SH-SY5Y (cell line): ENCODE measurements at regions not wholly inside any gene's neighbourhood (a gene's known extent, or its start where the extent isn't known, plus 50 kb on each side); places are given as distances from the start of the nearest gene placed in this dataset.

ENCODE experiments used
- GATA2 ChIP-seq: IDR thresholded peaks from 2 replicates; pipeline ENCODE4 v1.6.1; 2011; ENCODE audit warnings: mild to moderate bottlenecking, low read depth, low read length
- GATA3 ChIP-seq: IDR thresholded peaks from 2 replicates; pipeline ENCODE4 v1.6.1; 2011; ENCODE audit warnings: low read depth, mild to moderate bottlenecking, low read length, moderate library complexity

GRCh38 chr2:204226305-204226880 is 289.8 kb downstream of the ICOS start:
- TF ChIP-seq GATA3 (no peak), GATA2 (no peak)

DNA sequence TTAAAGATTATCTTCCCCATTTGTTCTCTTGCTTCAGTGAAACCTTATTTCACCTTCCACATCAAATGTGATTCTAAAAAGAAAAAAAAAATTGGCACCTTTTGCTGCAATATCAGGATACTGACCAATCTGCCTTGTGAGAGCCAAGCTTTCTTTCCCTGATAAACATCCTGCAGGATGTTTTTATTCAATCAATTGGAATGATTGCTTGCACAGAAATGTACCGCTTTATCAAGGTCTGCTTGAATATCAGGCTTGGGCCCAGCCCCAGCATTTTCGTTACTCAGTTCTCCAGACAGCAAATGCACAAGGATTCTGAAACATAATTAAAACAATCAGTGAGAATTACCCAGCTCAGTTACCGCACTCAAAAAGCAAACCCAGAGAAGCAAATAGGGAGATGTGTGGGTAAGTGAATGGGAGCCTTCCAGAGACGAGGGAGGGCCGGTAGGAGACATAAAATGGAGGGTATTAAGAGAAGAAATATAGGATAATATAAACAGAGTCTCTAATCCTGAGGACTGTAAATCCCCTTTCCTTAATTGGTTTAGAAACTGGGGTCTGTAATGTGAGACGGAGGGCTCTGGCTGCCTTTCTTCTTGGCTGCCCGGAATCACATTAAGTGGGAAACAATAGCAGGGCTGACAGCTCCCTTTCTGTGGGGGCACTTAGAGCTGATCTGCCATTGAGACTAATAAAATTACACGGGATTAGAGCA is 291.8 kb downstream of the ICOS start:
- TF ChIP-seq GATA2 (no peak), GATA3 (no peak)

DNA sequence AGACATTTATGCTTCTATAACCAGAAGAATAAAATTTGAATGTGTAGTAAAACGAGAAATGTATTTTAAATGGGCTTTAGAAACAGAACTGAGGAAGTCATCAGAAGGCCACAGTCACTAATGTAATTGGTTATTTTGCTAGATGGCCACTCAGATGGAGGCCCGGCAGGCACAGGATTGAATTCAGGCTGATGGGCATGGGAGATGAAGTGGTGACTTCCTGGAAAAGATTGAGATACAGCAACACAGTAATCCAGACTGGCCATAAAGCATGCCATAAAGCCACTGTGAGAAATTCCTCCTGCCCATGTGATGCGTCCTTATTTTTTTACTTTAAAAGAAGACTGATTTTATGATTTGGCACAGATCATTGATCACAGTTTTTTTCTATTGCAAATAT is 297.7 kb downstream of the ICOS start:
- TF ChIP-seq GATA3: no peak
- peak; percentile 53 for TF ChIP-seq GATA2

DNA sequence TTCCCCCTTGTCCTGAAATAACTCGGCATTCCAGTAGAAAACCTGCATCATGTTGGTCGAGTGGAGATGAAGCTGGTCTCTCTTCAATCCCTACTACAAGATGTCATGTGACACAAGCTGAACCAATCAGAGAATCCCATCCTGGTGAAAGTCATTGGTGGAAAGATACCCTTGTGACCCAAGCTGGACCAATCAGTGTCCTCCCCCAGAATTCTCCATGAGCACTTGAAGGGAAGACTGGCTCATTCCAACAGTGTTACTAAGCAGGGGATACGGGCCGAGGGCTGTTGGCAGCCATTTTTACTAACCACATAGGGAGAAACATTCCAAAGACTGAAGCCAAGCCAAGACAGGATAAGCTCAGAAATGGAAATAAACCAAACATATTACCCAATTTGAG is 298.3 kb downstream of the ICOS start:
- no peak for TF ChIP-seq GATA3
- no peak for TF ChIP-seq GATA2

GRCh38 chr2:204237416-204237815 is 300.9 kb downstream of the ICOS start:
- no peak for TF ChIP-seq GATA3
- no peak for TF ChIP-seq GATA2

DNA sequence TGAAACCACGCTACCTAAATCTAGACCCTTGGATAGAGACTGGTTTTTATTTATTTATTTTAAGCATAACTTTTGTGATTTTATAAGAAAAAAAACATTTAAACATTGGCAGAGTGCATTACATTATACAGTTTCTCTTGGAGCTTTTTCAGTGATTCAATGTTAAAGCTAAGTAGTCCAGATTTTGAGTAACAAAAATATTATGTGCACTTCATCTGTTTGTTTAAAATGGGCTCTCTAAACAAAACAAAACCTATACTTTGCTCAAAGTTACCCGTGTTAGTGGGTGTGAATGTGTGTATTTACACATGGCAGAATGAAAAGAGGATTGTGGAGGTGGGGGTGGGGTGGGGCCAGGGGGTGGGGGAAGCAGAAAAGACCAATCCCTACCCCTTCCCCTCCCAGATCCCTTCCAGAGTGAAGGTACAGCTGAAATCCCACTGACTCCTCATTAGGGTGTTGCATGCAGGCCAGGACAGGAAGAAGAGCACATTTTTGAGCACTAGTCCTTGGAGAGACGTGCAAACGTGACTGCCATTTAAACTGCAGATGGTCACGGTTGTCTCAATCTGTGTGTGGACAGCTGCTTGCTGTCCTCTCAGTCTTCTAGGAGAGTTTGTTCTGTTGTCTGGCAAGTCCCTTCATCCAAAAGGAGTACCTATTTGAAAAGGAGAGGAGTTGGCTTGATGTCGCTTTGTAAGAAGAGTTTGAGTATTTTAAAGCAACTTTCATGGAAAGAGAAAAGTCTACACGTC is 303.0 kb downstream of the ICOS start:
- TF ChIP-seq GATA2 (no peak), GATA3 (no peak)

- TF ChIP-seq GATA2 (no peak), GATA3 (no peak)
Measured at GRCh38 chr2:204240961-204241360, 304.3 kb upstream of the PARD3B start.

DNA sequence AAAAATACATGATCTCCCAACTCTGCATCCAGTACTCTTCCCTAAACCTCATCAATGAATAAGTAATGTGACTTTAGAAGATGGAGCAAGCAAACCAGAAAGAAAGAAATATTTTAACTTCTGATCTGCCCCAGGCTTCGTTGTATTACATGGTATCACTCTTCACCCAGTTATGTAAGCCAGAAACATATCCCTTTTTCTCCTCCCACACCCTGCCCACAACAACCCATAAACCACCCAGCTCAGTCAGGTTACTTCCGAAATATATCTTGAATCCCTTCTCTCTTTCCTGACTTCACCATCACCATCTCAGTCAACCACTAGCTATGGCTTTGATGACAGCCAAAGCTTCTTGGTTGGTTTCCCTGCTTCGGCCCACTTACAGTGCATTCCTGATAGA is 295.8 kb upstream of the PARD3B start:
- TF ChIP-seq GATA2: no peak
- no peak for TF ChIP-seq GATA3

DNA sequence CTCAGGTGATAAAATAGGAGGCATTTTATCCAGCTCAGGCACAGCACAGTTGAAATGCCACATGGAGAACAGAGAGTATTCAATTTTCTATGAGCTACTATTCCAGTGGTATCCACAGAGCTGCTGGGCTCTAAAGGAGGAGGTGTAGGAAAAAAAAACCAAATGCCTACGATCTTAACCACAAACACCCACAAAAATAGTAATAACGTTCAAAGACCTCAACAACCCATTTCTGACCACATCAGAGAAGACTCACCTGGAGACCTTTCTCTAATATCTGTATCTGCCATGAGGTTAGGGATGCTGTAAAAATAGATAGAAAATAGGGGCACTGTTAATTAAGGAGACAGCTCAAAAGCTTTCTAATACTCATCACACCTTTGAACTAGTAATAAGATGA is 294.6 kb upstream of the PARD3B start:
- TF ChIP-seq GATA3 (no peak), GATA2 (no peak)

DNA sequence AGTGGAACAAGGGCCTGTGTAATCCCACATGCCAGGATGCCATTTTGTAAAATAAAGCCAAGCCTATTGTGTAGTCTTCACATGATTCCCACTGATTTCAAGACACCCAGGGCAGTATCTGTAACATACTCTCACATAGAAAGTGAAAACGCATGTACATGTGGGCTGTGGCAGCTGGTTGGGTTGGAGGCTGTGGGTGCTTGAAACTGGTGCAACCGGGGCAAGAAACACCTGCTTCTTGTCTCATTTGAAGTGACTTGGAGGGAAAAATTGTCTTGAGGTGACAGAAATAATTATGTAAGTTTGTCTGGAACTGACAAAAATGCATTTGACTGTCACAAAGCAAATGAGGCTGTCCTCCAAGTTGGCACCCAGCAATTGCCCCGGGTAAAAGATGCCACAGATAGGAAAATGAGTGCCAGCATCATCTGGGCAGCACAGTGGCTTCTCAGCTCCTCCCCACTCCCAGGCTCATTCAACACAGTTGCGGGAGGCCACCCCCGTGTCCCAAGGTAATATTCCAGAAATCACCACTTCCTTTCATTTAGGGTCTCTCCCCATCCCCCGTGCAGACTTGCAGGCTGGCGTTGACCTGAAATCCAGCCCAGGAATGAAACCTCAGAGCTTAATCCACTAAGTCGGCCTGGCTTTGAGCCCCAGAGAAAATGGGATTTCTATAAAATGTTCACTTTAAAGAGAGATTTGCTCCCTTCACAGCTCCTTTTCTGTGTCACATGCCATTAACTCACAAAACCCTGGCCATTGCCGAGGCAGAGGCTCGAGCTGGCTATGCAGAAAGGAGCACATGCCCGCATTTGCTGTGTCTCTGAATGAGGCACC is 293.9 kb upstream of the PARD3B start:
- TF ChIP-seq GATA3 (no peak), GATA2 (peak; percentile 79)

DNA sequence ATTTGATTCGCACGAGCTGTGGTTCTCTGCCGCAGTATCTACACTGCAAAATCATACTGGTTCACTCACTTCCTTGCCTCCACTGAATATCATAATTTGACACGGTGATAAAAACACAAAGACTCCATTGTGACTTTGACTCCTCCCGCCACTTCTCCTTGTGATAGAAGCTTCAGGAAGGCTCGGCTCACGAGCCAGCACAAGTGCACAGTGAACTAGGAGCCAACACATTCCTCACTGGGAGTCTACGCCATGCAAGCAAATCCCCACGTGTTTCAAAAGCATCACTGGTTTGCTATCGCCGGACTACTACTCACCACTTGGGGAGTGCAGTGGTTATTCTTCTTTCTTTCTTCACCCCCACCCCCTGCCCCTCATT is 293.3 kb upstream of the PARD3B start:
- TF ChIP-seq GATA3 (no peak), GATA2 (no peak)

- no peak for TF ChIP-seq GATA2
- no peak for TF ChIP-seq GATA3
Measured at GRCh38 chr2:204255071-204255470, 290.2 kb upstream of the PARD3B start.

DNA sequence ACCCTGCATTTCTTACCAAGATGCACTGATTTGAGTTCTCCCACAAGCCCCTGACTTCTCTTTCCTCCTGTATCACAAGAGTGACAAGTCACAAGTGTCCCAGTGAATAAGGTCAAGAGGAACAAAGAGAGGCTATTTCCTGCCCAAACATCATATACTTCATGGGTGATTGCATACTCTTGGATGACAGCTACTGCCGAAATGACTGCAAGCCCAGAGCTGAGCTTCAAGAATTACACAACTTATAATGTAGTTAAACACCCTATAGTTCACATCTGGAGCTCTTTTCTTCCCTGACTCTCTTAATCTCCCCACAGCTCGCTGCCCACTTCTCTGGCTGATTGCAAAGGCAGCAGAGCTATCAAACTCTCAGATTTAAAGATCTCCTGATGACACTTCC is 289.7 kb upstream of the PARD3B start:
- no peak for TF ChIP-seq GATA2
- TF ChIP-seq GATA3: no peak

- TF ChIP-seq GATA2: no peak
- TF ChIP-seq GATA3: no peak
Measured at GRCh38 chr2:204257781-204258180, 287.5 kb upstream of the PARD3B start.
